ENCODE measurements at regions not wholly inside any gene's neighbourhood (a gene's known extent, or its start where the extent isn't known, plus 50 kb on each side); places are given as distances from the start of the nearest gene placed in this dataset.

GRCh38 chr2:211241891-211242290 lies 685.5 kb downstream of the CPS1 start:
- DNase-seq: no peak

- no peak for DNase-seq
Observed at GRCh38 chr2:211247751-211248150, 691.4 kb downstream of the CPS1 start.

GRCh38 chr2:211248841-211249240 lies 692.4 kb downstream of the CPS1 start:
- DNase-seq: no peak

- DNase-seq: no peak
Observed at GRCh38 chr2:211251016-211251415, 694.6 kb downstream of the CPS1 start.

GRCh38 chr2:211258646-211259335 lies 702.4 kb downstream of the CPS1 start:
- no peak for DNase-seq

- DNase-seq: no peak
Observed at GRCh38 chr2:211259831-211260476, 703.6 kb downstream of the CPS1 start.

GRCh38 chr2:211270257-211270656 lies 713.9 kb downstream of the CPS1 start:
- no peak for DNase-seq

- DNase-seq: no peak
Observed at GRCh38 chr2:211281430-211282073, 725.2 kb downstream of the CPS1 start.

- DNase-seq: no peak
Observed at GRCh38 chr2:211302676-211303075, 746.3 kb downstream of the CPS1 start.

- no peak for DNase-seq
Observed at GRCh38 chr2:211306929-211307328, 750.5 kb downstream of the CPS1 start.
